ENCODE measurements at regions not wholly inside any gene's neighbourhood (a gene's known extent, or its start where the extent isn't known, plus 50 kb on each side); places are given as distances from the start of the nearest gene placed in this dataset.

GRCh38 chr6:129778793-129779192 is 68.8 kb upstream of the ARHGAP18 start:
- no peak for DNase-seq (ENCODE audit: low read depth, low spot score)
- Mint-ChIP-seq H3K9me3 (peaks cover 12% of the 10 kb centered on the region), H3K4me1 (peaks cover 4% of the 10 kb centered on the region), H3K27ac (ENCODE audit: unreplicated experiment) (no peak overlapping the region), H3K4me3 (no peak overlapping the region), H3K36me3 (ENCODE audit: low read depth) (peaks cover 4% of the 10 kb centered on the region), H3K27me3 (ENCODE audit: low read depth) (no peaks in the 10 kb centered on the region)
- no peak for TF ChIP-seq CTCF (conservative IDR thresholded peaks at IDR 0.05)

GRCh38 chr6:129777371-129777770 is 67.4 kb upstream of the ARHGAP18 start:
- Mint-ChIP-seq H3K9me3 (peaks cover 12% of the 10 kb centered on the region), H3K36me3 (ENCODE audit: low read depth) (peaks cover 4% of the 10 kb centered on the region), H3K27me3 (ENCODE audit: low read depth) (no peaks in the 10 kb centered on the region), H3K4me1 (peaks cover 4% of the 10 kb centered on the region), H3K4me3 (no peak overlapping the region), H3K27ac (ENCODE audit: unreplicated experiment) (no peak overlapping the region)
- no peak for TF ChIP-seq CTCF (conservative IDR thresholded peaks at IDR 0.05)
- DNase-seq (ENCODE audit: low read depth, low spot score): no peak

- peaks cover 4% of the 10 kb centered on the region for H3K4me1 Mint-ChIP-seq
- peaks cover 3% of the 10 kb centered on the region for H3K27me3 Mint-ChIP-seq (ENCODE audit: low read depth)
- no peak overlapping the region for H3K4me3 Mint-ChIP-seq
- peaks cover 4% of the 10 kb centered on the region for H3K36me3 Mint-ChIP-seq (ENCODE audit: low read depth)
- no peak for TF ChIP-seq CTCF (conservative IDR thresholded peaks at IDR 0.05)
- DNase-seq (ENCODE audit: low read depth, low spot score): no peak
- H3K9me3 Mint-ChIP-seq: peaks cover 14% of the 10 kb centered on the region
- H3K27ac Mint-ChIP-seq (ENCODE audit: unreplicated experiment): no peak overlapping the region
Measured at GRCh38 chr6:129776542-129777330, 66.8 kb upstream of the ARHGAP18 start.

- Mint-ChIP-seq H3K4me1 (peaks cover 4% of the 10 kb centered on the region), H3K9me3 (peaks cover 14% of the 10 kb centered on the region), H3K27ac (ENCODE audit: unreplicated experiment) (no peak overlapping the region), H3K27me3 (ENCODE audit: low read depth) (peaks cover 3% of the 10 kb centered on the region), H3K36me3 (ENCODE audit: low read depth) (peaks cover 4% of the 10 kb centered on the region), H3K4me3 (peak overlapping the region; percentile 73)
- DNase-seq (ENCODE audit: low read depth, low spot score): peak; percentile 75
- TF ChIP-seq CTCF (conservative IDR thresholded peaks at IDR 0.05): peak; percentile 87
Measured at GRCh38 chr6:129774697-129775447, 64.9 kb upstream of the ARHGAP18 start.

GRCh38 chr6:129773304-129773703 is 63.3 kb upstream of the ARHGAP18 start:
- Mint-ChIP-seq H3K27ac (ENCODE audit: unreplicated experiment) (no peak overlapping the region), H3K27me3 (ENCODE audit: low read depth) (peaks cover 3% of the 10 kb centered on the region), H3K36me3 (ENCODE audit: low read depth) (peaks cover 4% of the 10 kb centered on the region), H3K4me3 (no peak overlapping the region), H3K9me3 (peaks cover 11% of the 10 kb centered on the region), H3K4me1 (peaks cover 4% of the 10 kb centered on the region)
- DNase-seq (ENCODE audit: low read depth, low spot score): no peak
- TF ChIP-seq CTCF (conservative IDR thresholded peaks at IDR 0.05): no peak
